ENCODE measurements at regions not wholly inside any gene's neighbourhood (a gene's known extent, or its start where the extent isn't known, plus 50 kb on each side); places are given as distances from the start of the nearest gene placed in this dataset.

GRCh38 chr16:6898896-6899295, 433.7 kb upstream of the RBFOX1 start:
- no peak for TF ChIP-seq EZH2 (IDR thresholded peaks at IDR 0.05; ENCODE audit: insufficient read depth, poor library complexity, severe bottlenecking)
- no peak for TF ChIP-seq EZH2phosphoT487 (IDR thresholded peaks at IDR 0.05; ENCODE audit: insufficient read depth, low read depth)

Data from GM23248 (cell line).